H9 (cell line): ENCODE measurements at regions not wholly inside any gene's neighbourhood (a gene's known extent, or its start where the extent isn't known, plus 50 kb on each side); places are given as distances from the start of the nearest gene placed in this dataset.

Source experiments
- DNase-seq: peaks from one replicate; pipeline ENCODE4 v3.0.0-alpha.2; 2017
- H2AFZ ChIP-seq: one replicate; pipeline ENCODE4 v1.6.1; 2013; ENCODE audit warnings: mild to moderate bottlenecking, low read length, control low read depth, moderate library complexity
- H2AK5ac ChIP-seq: 2 replicates; pipeline ENCODE4 v1.6.1; 2013; ENCODE audit warnings: low read length, control low read depth, mixed read lengths; ENCODE audit not compliant: insufficient read length
- H2BK120ac ChIP-seq: one replicate; pipeline ENCODE4 v1.6.1; 2013; ENCODE audit warnings: low read depth, mild to moderate bottlenecking, low read length, control low read depth, inconsistent platforms; ENCODE audit not compliant: poor library complexity, severe bottlenecking
- H2BK12ac ChIP-seq: 2 replicates; pipeline ENCODE4 v1.6.1; 2013; ENCODE audit warnings: low read length, control low read depth, mixed read lengths, low read depth; ENCODE audit not compliant: insufficient read length
- H2BK15ac ChIP-seq: 2 replicates; pipeline ENCODE4 v1.6.1; 2013; ENCODE audit warnings: low read depth, low read length, control low read depth
- H2BK20ac ChIP-seq: one replicate; pipeline ENCODE4 v1.6.1; 2013; ENCODE audit warnings: low read depth, mild to moderate bottlenecking, low read length, control low read depth, inconsistent platforms; ENCODE audit not compliant: poor library complexity, severe bottlenecking
- H2BK5ac ChIP-seq: 2 replicates; pipeline ENCODE4 v1.6.1; 2013; ENCODE audit warnings: low read length, control low read depth, mixed read lengths; ENCODE audit not compliant: insufficient read length
- H3K14ac ChIP-seq: 2 replicates; pipeline ENCODE4 v1.6.1; 2013; ENCODE audit warnings: low read length, control low read depth; ENCODE audit not compliant: insufficient read depth
- H3K18ac ChIP-seq: 2 replicates; pipeline ENCODE4 v1.6.1; 2013; ENCODE audit warnings: low read depth, mild to moderate bottlenecking, mixed read lengths, low read length, control low read depth; ENCODE audit not compliant: insufficient read length
- H3K23ac ChIP-seq: 2 replicates; pipeline ENCODE4 v1.6.1; 2013; ENCODE audit warnings: low read length, control low read depth, mixed read lengths, low read depth; ENCODE audit not compliant: insufficient read length
- H3K23me2 ChIP-seq: 2 replicates; pipeline ENCODE4 v1.6.1; 2013; ENCODE audit warnings: low read depth, mild to moderate bottlenecking, mixed read lengths, low read length, control low read depth; ENCODE audit not compliant: insufficient read length, poor library complexity, severe bottlenecking
- H3K27ac ChIP-seq: 2 replicates; pipeline ENCODE4 v1.5.1; 2013; ENCODE audit warnings: low read length, control low read depth, mixed read lengths, low read depth; ENCODE audit not compliant: insufficient read length
- H3K27me3 ChIP-seq: 2 replicates; pipeline ENCODE4 v1.6.1; 2013; ENCODE audit warnings: low read length, control low read depth, inconsistent platforms; ENCODE audit not compliant: insufficient read depth
- H3K4ac ChIP-seq: 2 replicates; pipeline ENCODE4 v1.6.1; 2013; ENCODE audit warnings: low read depth, mild to moderate bottlenecking, control low read depth, inconsistent platforms, low read length, moderate library complexity
- H3K4me1 ChIP-seq: 2 replicates; pipeline ENCODE4 v1.6.1; 2013; ENCODE audit warnings: low read length, control low read depth, inconsistent platforms; ENCODE audit not compliant: insufficient read depth
- H3K4me2 ChIP-seq: 2 replicates; pipeline ENCODE4 v1.6.1; 2013; ENCODE audit warnings: low read length, control low read depth, mixed read lengths; ENCODE audit not compliant: insufficient read length, insufficient read depth
- H3K56ac ChIP-seq: 2 replicates; pipeline ENCODE4 v1.6.1; 2013; ENCODE audit warnings: low read depth, mild to moderate bottlenecking, mixed read lengths, low read length, control low read depth; ENCODE audit not compliant: insufficient read length
- H3K79me1 ChIP-seq: 2 replicates; pipeline ENCODE4 v1.6.1; 2013; ENCODE audit warnings: low read depth, mild to moderate bottlenecking, moderate library complexity, low read length, control low read depth, inconsistent platforms; ENCODE audit not compliant: insufficient read depth, poor library complexity, severe bottlenecking
- H3K79me2 ChIP-seq: 2 replicates; pipeline ENCODE4 v1.6.1; 2013; ENCODE audit warnings: low read length, control low read depth, inconsistent platforms; ENCODE audit not compliant: insufficient read depth
- H3K9ac ChIP-seq: 2 replicates; pipeline ENCODE4 v1.6.1; 2013; ENCODE audit warnings: low read length, control low read depth, mixed read lengths; ENCODE audit not compliant: insufficient read length; ENCODE audit errors: extremely low read depth
- H3K9me3 ChIP-seq: one replicate; pipeline ENCODE4 v1.6.1; 2013; ENCODE audit warnings: low read depth, low read length, inconsistent platforms; ENCODE audit not compliant: control insufficient read depth
- H3T11ph ChIP-seq: one replicate; pipeline ENCODE4 v1.6.1; 2013; ENCODE audit warnings: mild to moderate bottlenecking, low read length, control low read depth, inconsistent platforms
- H4K20me1 ChIP-seq: one replicate; pipeline ENCODE4 v1.6.1; 2013; ENCODE audit not compliant: control insufficient read depth, insufficient read length, insufficient read depth
- H4K5ac ChIP-seq: 2 replicates; pipeline ENCODE4 v1.6.1; 2013; ENCODE audit warnings: low read depth, mild to moderate bottlenecking, mixed read lengths, low read length, control low read depth; ENCODE audit not compliant: insufficient read length
- H4K8ac ChIP-seq: replicated peaks from 2 replicates; pipeline ENCODE4 v1.6.1; 2013; ENCODE audit warnings: low read length, control low read depth, mixed read lengths, low read depth; ENCODE audit not compliant: insufficient read length
- H4K91ac ChIP-seq: 2 replicates; pipeline ENCODE4 v1.6.1; 2013; ENCODE audit warnings: low read depth, mild to moderate bottlenecking, moderate library complexity, mixed read lengths, low read length, control low read depth; ENCODE audit not compliant: insufficient read length
- H3K27ac Mint-ChIP-seq, 3 experiments: 2 replicates in 2 of 3; 3 replicates in 1 of 3; pipeline ENCODE4 v1.8.0; 2020 to 2021; ENCODE audit warnings: mixed read lengths in 3 of 3, mild to moderate bottlenecking in 1 of 3, moderate library complexity in 1 of 3
- H3K27me3 Mint-ChIP-seq: 2 replicates; pipeline ENCODE4 v1.8.0; 2021; ENCODE audit warnings: low read depth, mild to moderate bottlenecking, moderate library complexity, mixed read lengths
- H3K36me3 Mint-ChIP-seq, 3 experiments: 2 replicates in 2 of 3; 3 replicates in 1 of 3; pipeline ENCODE4 v1.8.0; 2020 to 2021; ENCODE audit warnings: low read depth in 3 of 3, mixed read lengths in 3 of 3; ENCODE audit not compliant: insufficient read depth in 1 of 3
- H3K4me1 Mint-ChIP-seq, 2 experiments: 2 replicates each; pipeline ENCODE4 v1.8.0; 2020; ENCODE audit warnings: mixed read lengths in 2 of 2
- H3K4me3 Mint-ChIP-seq, 2 experiments: 2 replicates in 1 of 2; 3 replicates in 1 of 2; pipeline ENCODE4 v1.8.0; 2020 to 2021; ENCODE audit warnings: mild to moderate bottlenecking in 2 of 2, mixed read lengths in 2 of 2, moderate library complexity in 1 of 2
- H3K9me3 Mint-ChIP-seq, 2 experiments: 2 replicates in 1 of 2; 3 replicates in 1 of 2; pipeline ENCODE4 v1.8.0; 2020; ENCODE audit warnings: mild to moderate bottlenecking in 2 of 2, mixed read lengths in 2 of 2, moderate library complexity in 1 of 2
- WGBS: extraction: QIAGEN DNeasy Blood & Tissue Kit; methylation state at CpG from one replicate; pipeline ENCODE4 v1.1.7; 2013; ENCODE audit warnings: missing lambda C conversion rate, low lambda C conversion rate, mixed read lengths; ENCODE audit not compliant: insufficient read length; ENCODE audit errors: extremely low coverage; 5-methylcytosine and 5-hydroxymethylcytosine counted together
- TF ChIP-seq, protein P1 (sequence below): fragments of 200-600 bp; sonication (generic); conservative IDR thresholded peaks from 3 replicates; pipeline ENCODE4 v1.8.0; 2021; ENCODE audit warnings: antibody characterized with exemption, mild to moderate bottlenecking

DNA sequence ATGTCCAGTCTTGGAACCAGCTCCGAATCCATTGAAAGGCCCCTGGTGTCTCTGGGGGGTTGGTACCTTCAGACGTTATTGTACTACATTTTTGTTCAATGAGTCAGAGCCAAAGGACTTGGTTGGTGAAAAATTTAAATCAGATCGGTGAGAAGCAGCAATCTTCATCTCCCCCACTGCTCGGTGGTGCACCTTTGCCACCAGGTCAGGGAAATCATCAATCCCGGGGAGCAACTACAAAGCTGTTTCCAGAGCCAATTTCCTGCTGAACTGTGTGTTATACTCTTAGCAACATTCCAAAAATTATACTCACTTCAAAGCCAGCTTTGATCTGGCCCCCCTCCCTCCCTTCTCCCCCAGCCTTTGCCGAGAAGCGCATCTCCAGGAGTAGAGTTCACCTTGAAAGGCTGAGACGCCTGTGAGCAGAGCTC, 375.2 kb upstream of the WWC1 start:
- Histone ChIP-seq H3K4me2 (no peak overlapping the region), H3K56ac (no peak overlapping the region), H3K4ac (no peak overlapping the region), H3K27ac (no peak overlapping the region), H2BK120ac (no peak overlapping the region), H2BK12ac (no peak overlapping the region), H3K23me2 (no peaks in the 10 kb centered on the region), H3K79me1 (no peaks in the 10 kb centered on the region), H3K27me3 (no peaks in the 10 kb centered on the region), H3K79me2 (no peaks in the 10 kb centered on the region), H2BK5ac (no peak overlapping the region), H4K91ac (no peak overlapping the region), H2BK20ac (no peak overlapping the region), H3K23ac (no peak overlapping the region), H3K9ac (no peak overlapping the region), H2AFZ (no peak overlapping the region), H3K14ac (no peak overlapping the region), H3T11ph (no peak overlapping the region), H3K4me1 (peaks cover 6% of the 10 kb centered on the region; the same call in 1 of the 2 replicates), H2AK5ac (no peak overlapping the region), H4K5ac (no peak overlapping the region), H4K20me1 (no peaks in the 10 kb centered on the region), H4K8ac (no peak overlapping the region), H2BK15ac (no peak overlapping the region), H3K9me3 (no peaks in the 10 kb centered on the region), H3K18ac (no peak overlapping the region)
- Mint-ChIP-seq H3K27me3 (no peaks in the 10 kb centered on the region; the same call in 1 of the 2 replicates), H3K27ac (no peak overlapping the region), H3K9me3 (peaks cover 7% of the 10 kb centered on the region in 2 experiments; a peak in 4 of 5 replicates), H3K4me1 (peaks cover 12 to 20% of the 10 kb centered on the region in 2 experiments), H3K36me3 (peaks cover 0 to 10% (median 3%) of the 10 kb centered on the region in 3 experiments; a peak in 3 of 7 replicates), H3K4me3 (no peak overlapping the region)
- TF ChIP-seq, protein P1, sequence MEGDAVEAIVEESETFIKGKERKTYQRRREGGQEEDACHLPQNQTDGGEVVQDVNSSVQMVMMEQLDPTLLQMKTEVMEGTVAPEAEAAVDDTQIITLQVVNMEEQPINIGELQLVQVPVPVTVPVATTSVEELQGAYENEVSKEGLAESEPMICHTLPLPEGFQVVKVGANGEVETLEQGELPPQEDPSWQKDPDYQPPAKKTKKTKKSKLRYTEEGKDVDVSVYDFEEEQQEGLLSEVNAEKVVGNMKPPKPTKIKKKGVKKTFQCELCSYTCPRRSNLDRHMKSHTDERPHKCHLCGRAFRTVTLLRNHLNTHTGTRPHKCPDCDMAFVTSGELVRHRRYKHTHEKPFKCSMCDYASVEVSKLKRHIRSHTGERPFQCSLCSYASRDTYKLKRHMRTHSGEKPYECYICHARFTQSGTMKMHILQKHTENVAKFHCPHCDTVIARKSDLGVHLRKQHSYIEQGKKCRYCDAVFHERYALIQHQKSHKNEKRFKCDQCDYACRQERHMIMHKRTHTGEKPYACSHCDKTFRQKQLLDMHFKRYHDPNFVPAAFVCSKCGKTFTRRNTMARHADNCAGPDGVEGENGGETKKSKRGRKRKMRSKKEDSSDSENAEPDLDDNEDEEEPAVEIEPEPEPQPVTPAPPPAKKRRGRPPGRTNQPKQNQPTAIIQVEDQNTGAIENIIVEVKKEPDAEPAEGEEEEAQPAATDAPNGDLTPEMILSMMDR = no peak
- DNase-seq = no peak
- WGBS = no CpG with 5 or more reads among the region's 8 CpGs
